GM18508 (cell line): ENCODE measurements at regions not wholly inside any gene's neighbourhood (a gene's known extent, or its start where the extent isn't known, plus 50 kb on each side); places are given as distances from the start of the nearest gene placed in this dataset.

Experiments
- ATAC-seq: cut with Tn5 transposase; IDR thresholded peaks from one replicate; pipeline ENCODE4 v1.9.1; 2021; ENCODE audit warnings: moderate number of reproducible peaks; ENCODE audit not compliant: insufficient read depth, unreplicated experiment

DNA sequence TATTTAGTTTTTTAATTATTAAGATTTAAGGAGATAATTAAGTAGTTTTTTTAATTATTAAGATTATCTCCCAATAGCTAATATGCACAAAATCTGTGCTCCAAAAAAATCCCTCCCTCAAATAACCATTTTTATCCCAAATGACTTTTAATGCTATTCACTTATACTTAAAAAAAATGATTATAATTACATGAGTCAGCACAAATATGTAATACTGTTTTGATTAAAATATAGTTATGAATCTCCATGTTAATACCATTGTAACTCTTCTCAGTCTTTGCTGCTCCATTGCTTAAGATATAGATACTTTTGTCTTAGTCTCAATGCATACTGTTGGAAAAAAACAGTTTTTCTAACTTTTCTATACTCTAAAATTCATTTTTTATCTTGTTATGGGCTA lies 1121.1 kb upstream of the ADGRL3 start:
- ATAC-seq = no peak

DNA sequence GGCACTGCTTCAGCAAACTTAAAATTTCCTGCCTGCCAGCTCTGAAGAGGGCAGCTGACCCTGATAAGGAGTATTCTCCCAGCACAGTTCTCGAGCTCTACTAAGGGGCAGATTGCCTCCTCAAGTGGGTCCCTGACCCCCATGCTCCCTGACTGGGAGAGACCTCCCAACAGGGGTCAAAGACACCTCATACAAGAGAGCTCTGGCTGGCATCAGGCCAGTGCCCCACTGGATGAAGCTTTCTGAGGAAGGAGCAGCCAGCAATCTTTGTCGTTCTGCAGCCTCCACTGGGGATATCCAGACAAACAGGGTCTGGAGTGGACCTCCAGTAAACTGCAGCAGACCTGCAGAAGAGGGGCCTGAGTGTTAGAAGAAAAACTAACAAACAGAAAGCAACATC lies 1118.3 kb upstream of the ADGRL3 start:
- ATAC-seq = no peak

DNA sequence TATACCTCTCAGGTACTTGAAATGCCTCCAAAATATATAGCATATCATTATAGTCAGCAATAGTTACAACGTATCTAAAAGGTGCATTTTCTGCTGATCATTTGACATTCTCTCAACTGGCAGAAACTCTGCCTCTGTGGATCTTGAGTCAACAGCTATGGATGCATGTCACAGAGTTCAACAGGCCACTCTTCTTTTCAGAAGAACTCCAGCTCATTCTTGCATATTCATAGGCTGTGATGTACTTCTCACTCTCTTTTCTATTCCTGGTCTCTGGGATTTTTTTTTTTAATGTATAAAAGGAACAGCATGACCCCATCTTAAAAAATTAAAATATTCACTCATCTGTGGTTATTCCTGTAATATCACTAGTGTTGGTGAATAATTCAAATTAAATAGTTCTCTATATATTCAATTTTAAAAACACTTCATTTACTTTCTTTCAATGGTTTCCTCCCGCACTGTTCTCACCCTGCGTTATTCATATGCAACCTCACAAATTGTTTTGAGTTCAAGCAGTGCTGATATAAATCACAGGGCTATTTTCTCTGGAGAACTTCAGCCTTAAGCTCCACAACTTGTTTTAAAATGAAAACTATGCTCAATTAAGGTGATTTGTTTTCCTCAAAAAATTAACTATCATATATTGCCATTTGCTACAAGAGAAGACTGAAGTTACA lies 1111.2 kb upstream of the ADGRL3 start:
- ATAC-seq = no peak

DNA sequence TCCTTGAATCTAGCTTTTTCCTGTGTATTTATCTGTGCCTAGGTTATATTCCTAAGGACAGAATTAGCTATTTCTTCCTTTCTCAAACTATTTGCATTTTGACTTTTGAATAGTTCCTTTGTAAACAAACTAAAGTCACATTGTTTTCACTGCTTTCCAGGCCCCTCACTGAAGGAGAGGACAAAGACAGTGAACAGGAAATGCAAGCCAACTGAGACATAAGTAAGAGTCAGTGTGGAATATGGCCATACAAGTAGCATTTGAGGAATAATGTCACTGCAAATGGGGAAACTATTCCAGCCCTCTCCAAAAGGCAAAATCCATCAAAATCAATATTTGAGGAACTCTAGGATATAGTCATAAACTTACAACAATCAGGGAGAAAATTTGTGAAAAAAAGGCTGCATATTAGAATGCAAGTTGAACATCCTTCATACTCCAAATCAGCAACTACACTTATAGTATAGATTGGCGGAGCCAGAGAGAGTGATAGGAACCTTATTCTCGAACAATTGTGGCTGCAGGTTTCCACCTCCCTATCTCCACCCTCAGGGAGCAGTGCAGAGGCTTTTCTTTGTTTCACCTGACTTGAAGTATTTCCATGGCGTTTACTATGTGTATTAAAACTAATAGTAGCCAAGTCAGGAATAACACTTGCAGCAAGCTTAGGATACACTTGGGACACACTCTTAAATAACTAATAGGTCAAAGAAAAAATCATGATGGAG lies 1110.4 kb upstream of the ADGRL3 start:
- no peak for ATAC-seq

DNA sequence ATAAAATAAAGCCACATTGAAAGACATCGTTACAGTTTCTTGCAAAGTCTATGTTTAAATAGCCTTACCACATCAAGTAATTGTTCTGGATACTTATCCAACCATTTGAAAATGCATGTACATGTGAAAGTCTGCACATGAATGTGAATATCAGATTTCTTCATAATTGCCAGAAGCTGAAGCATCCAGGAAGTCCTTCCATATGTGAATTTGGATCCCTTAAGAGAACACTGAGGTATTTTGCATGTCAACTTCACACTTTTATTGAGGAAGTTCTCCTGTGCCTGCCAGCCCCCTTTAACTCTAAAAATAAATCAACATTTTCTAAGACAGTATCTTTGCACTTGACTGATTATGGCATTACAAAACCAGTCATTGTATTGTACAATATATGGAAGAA lies 1103.5 kb upstream of the ADGRL3 start:
- no peak for ATAC-seq

DNA sequence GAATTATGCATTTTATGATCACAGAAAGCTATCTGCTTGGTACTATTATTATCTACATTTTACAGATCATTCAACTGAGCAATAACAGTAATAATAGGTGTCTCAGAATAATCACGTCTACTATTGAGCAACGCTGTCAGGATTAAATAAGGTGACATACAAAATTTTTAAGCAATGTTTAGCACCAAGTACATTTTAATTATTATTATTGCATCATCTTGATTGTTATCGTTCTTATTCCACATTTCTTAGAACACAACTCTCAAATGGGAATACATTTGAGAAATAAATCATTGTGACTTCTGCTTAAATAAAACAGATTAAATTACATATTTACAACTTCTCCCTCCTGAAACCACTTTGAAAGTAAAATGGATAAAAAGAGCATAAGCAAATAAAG lies 1083.5 kb upstream of the ADGRL3 start:
- ATAC-seq = no peak

DNA sequence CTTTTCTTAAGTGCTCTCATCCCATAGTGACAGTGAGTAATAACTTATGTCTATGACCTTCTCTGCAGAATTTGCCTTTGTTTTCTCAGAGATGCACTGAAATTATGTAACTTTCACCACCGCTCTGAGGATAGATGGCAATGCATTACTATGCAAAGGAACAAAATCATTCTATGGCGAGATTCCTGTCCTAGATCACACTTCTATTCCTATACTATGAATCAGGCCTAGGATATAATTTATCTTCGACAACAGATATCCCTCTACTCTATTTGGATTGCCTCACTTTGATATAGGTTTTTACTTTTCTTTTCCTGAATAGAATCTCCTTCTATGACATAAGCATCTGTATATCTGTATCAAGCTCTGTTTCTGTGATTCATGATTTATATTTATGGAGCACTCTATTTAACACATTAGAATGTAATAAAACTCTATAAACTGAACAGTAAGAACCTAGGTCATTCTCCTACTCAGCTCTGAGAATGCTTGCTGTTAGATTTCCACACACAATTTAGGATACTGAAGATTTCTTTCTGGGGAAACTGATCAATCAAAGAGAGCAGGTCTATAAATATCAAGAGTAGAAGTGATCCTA lies 1082.3 kb upstream of the ADGRL3 start:
- no peak for ATAC-seq

DNA sequence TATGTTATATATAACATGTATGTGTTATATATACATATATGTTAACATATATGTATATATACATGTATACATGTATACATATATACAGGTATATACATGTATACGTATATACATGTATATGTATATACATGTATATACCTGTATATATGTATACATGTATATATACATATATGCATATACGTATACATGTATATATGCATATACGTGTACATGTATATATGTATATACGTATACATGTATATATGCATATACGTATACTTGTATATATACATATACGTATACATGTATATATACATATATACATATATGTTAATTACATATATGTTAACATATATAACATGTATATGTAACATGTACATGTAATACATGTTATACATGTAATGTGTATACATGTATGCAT lies 1077.3 kb upstream of the ADGRL3 start:
- no peak for ATAC-seq

DNA sequence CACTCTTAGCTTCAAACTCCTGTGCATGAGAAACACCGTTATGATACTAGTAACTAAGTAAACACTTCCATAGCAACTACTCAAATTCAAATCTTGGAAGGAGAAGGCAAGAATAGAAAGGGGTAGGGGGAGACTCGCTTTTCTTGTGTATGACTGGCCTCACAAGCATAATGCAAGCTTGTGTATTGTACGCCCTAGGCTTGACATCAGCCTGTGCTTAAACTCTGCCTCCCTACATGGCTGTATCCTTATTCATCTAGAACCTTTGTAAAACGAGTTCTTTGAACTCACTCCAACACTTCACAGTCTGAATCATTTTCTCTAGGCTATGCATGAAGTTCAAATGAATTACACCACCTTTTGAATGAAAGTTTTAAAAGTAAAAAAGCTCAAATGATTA lies 1071.2 kb upstream of the ADGRL3 start:
- ATAC-seq = no peak

DNA sequence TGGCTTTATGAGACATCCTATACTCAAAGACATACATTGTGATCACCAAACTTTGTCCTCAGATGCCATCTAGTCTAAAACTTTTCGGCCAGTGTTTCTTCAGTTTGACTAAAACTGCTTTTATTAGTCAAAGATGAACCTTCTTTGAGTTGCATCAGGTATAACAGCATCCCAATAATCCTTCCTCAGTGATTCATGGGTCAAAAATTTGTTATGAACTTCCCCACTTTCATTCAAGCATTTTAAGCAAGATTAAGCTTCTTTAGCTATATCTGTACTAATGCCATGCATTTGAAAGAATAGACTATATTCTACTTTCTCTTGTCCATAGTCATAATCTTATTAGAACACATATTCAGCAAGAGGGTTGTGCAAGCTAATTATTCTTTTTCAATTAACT lies 1070.4 kb upstream of the ADGRL3 start:
- ATAC-seq = no peak

DNA sequence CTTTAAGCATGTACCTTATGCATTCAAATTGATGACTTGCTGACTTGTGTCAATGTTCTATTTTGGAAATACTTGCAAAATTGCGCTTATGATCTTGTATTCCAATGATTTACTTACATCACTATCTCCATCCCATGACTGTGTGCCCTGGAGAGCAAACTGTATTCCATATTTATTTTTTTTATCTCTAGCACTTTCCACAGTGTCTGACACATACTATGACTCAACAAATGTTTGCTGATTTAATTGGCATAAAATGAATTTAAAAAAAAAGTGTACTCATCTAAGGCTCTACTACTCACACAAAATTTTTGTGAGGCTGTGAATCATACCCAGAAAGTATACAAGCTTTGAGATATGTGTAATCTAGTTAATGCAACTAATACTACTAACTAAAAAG lies 1066.8 kb upstream of the ADGRL3 start:
- ATAC-seq = no peak

DNA sequence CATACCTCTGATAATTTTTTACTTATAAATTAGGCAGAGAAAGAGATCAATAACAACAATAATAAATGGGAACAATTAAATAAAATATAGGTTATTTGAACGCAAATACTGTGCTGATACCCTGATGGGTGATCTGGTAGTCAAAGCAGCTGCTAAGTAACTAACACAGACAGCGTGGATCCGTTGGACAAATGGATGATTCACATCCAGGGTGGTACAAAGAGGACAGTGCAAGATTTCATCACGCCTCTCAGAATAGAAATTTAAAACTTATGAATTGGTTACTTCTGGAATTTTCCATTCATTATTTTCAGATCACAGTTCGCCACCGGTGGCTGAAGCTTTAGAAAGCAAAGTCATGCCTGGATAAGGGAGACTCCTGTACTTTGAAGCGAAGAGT lies 1066.0 kb upstream of the ADGRL3 start:
- no peak for ATAC-seq

DNA sequence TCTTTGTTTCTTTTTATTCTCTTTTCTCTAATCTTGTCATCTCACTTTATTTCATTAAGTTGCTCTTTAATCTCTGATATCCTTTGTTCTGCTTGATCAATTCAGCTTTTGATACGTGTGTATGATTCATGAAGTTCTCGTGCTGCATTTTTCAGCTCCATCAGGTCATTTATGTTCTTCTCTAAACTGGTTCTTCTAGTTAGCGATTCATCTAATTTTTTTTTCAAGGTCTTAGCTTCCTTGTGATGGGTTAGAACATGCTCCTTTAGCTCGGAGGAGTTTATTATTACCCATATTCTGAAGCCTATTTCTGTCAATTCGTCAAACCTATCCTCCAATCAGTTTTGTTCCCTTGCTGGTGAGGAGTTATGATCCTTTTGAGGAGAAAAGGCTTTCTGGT lies 1045.0 kb upstream of the ADGRL3 start:
- ATAC-seq = no peak

DNA sequence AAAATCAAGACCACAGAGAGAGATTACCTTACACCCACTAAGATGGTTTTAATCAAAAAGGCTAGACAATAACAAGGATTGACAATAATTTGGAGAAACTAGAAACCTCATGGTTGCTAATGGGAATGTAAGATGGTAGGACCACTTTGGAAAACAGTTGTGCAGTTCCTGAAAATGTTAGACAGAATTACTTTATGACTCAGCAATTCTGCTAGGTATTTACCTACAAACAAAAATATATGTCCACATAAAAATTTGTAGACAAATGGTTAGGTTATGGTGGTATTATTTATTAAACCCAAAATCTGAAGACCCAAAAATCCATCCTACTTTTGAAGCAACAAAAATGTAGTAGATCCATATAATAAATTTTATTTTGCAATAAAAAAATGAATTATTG lies 1027.0 kb upstream of the ADGRL3 start:
- no peak for ATAC-seq

DNA sequence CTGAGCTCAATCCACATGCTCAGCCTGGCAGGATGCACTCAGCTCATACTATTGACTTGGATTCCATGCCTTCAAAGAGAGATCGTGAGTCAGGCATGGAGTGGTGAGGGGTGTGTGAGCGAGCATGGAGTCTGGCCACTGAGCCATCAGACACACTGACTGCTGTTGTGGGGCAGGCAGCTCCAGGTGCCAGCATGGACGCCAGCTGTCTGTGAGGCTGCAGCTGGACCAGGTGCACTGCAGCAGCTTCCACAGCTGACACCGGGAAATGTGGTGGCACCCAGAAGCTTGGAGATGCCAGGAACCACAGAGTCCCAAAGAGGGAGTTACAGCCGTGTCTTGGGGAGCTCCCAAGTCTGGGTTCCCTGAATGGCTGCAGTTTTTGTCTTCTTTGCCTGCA lies 1026.4 kb upstream of the ADGRL3 start:
- ATAC-seq = no peak

DNA sequence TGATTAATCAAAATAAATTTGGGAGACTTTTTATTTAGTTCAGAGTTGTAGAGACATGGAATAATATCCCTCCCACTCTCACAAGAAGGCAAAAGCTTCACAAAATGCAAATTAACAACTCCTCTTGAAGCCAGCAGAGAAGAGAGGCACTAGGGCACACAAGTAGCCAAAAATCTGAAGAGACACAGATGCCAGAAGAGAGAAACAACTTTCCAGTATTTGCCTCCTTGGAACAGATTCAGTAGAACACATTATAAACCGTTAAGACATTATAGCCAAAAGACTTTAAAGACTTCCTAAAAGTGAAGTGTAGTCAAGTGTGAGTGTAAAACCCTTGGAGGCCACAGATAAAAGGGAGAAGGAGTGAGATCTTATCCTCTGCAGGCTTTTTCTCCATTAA lies 1024.9 kb upstream of the ADGRL3 start:
- no peak for ATAC-seq

DNA sequence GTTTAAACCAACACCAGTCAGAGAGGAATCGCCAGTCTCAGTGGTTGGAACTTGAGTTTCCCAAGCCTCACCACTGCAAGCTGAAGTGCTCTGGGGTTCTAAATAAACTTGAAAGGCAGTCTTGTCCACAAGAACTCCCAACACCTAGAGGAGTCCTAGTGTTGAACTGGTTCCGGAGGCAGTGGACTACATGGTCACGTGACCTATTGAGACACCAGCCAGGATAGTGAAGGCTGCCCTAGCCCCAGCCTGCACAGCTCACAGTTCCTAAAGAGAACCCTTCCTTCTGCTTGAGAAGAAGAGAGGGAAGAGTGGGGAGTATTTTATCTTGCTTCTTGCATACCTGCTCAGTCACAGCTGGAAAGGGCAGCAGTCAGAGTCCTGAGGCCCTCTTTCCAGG lies 1012.7 kb upstream of the ADGRL3 start:
- no peak for ATAC-seq

DNA sequence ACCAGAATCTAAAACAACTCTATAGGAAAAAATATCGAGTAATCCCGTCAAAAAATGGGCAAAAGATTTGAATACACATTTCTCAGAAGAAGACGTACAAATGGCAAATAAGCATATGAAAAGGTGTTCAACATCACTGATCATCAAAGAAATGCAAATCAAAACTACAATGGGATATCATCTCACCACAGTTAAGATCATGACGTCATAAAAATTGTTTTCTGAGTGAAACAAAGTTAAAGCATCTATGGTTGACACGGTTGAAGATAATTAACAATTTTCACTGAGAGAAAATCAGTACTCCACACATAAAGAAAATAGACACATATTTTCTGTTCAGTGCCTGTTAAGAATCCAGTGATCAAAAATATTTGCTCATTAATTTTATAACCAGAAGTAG lies 1010.8 kb upstream of the ADGRL3 start:
- no peak for ATAC-seq

DNA sequence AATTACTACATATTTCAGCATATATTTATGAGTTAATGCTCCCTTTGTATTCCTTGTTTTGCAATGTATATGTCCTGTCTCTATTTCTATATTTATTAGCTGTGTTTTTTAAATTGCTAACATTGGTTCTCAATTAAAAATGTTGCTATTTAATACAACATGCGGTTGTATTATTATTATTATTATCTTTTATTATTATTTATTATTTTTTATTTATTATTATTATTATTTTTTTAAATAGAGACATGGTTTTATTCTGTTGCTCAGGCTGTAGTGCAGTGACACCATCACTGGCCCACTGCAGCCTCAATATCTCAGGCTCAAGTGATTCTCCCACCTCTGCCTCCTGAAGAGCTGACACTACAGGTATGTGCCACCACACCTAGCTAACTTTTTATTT lies 1005.9 kb upstream of the ADGRL3 start:
- ATAC-seq = no peak

DNA sequence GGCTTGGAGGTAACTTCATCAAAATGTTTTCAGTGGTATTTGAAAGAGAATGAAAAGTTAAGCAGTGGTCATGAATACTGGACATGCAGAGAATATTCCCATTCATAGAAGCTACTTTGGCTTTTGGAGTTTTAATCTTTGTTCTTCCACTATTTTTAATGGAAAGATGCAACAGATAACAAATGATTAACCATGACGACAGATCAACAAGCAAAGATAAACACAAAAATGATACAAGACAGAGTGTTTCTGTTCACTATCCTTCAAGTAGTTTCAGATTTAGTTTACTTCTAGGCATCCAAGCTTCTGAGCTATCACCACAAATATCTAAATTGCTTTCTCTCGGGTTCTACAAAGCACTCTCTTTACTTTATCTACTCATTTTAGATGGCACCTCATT lies 1004.9 kb upstream of the ADGRL3 start:
- ATAC-seq = no peak

DNA sequence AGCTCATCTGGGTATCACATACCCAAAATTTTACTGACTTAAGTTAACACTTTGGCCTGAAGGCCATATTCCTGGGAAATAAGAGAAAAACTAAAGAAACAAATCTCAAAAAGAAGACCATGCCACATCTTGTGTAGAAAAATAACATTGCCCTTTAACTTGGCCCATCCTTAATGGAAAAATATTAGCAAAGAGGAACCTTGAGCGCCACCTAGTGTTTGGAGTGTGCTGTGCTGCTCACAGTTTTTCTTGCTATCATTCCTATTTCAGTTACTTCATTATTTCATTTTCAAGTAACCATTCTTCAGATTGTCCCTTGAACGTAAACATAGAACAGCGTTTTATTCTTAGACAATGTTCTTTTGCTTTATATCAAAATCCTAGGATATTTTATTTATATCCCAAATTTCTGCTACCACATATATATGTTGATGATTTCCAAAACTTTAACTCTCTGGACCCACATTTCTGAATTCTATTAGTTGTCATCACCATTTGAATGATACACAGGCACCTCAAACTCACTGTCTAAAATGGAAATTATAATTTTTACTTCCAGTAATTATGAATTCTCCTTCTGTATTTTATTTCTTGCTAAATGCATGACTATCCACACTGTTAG lies 999.0 kb upstream of the ADGRL3 start:
- peak; percentile 85 for ATAC-seq
